ENCODE measurements at regions not wholly inside any gene's neighbourhood (a gene's known extent, or its start where the extent isn't known, plus 50 kb on each side); places are given as distances from the start of the nearest gene placed in this dataset.
"Not testable (repeated sequence)": the region's sequence is repeated elsewhere in the genome, so short reads cannot be mapped to it uniquely, and the experiment has no call there.

DNA sequence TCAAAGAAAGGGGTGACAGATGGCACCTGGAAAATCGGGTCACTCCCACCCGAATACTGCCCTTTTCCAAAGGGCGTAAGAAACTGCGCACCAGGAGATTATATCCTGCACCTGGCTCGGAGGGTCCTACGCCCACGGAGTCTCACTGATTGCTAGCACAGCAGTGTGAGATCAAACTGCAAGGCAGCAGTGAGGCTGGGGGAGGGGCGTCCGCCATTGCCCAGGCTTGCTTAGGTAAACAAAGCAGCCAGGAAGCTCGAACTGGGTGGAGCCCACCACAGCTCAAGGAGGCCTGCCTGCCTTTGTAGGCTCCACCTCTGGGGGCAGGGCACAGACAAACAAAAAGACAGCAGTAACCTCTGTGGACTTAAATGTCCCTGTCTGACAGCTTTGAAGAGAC is 166.0 kb downstream of the JRKL start:
- TF ChIP-seq, protein P1, sequence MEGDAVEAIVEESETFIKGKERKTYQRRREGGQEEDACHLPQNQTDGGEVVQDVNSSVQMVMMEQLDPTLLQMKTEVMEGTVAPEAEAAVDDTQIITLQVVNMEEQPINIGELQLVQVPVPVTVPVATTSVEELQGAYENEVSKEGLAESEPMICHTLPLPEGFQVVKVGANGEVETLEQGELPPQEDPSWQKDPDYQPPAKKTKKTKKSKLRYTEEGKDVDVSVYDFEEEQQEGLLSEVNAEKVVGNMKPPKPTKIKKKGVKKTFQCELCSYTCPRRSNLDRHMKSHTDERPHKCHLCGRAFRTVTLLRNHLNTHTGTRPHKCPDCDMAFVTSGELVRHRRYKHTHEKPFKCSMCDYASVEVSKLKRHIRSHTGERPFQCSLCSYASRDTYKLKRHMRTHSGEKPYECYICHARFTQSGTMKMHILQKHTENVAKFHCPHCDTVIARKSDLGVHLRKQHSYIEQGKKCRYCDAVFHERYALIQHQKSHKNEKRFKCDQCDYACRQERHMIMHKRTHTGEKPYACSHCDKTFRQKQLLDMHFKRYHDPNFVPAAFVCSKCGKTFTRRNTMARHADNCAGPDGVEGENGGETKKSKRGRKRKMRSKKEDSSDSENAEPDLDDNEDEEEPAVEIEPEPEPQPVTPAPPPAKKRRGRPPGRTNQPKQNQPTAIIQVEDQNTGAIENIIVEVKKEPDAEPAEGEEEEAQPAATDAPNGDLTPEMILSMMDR (IDR thresholded peaks at IDR 0.05) = not testable (repeated sequence)
- TF ChIP-seq POLR2A (IDR thresholded peaks at IDR 0.05) = not testable (repeated sequence)
